ENCODE measurements at regions not wholly inside any gene's neighbourhood (a gene's known extent, or its start where the extent isn't known, plus 50 kb on each side); places are given as distances from the start of the nearest gene placed in this dataset.
"Not testable (repeated sequence)": the region's sequence is repeated elsewhere in the genome, so short reads cannot be mapped to it uniquely, and the experiment has no call there.

DNA sequence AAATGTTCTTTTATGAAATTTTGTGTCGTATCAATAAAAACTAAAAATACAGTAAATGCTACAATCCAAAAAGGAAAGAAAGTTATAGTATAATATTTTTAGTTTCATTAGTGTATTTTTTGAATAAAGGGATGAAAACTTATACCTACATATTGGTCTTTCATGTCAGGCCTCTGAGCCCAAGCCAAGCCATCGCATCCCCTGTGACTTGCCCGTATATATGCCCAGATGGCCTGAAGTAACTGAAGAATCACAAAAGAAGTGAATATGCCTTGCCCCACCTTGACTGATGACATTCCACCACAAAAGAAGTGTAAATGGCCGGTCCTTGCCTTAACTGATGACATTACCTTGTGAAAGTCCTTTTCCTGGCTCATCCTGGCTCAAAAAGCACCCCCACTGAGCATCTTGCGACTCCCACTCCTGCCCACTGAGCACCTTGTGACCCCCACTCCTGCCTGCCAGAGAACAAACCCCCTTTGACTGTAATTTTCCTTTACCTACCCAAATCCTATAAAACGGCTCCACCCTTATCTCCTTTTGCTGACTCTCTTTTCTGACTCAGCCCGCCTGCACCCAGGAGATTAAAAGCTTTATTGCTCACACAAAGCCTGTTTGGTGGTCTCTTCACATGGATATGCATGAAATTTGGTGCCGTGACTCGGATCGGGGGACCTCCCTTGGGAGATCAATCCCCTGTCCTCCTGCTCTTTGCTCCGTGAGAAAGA lies 108.2 kb upstream of the PELI1 start:
- not testable (repeated sequence) for DNase-seq

DNA sequence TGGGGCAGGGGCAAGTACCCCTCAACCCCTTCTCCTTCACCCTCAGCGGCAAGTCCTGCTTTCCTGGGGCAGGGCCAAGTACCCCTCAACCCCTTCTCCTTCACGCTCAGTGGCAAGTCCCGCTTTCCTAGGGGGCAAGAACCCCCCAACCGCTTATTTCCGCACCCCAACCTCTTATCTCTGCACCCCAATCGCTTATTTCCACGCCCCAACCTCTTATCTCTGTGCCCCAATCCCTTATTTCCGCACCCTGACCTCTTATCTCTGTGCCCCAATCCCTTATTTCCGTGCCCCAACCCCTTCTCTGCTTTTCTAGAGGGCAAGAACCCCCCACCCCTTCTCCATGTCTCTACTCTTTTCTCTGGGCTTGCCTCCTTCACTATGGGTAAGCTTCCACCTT lies 109.2 kb upstream of the PELI1 start:
- DNase-seq: not testable (repeated sequence)

DNA sequence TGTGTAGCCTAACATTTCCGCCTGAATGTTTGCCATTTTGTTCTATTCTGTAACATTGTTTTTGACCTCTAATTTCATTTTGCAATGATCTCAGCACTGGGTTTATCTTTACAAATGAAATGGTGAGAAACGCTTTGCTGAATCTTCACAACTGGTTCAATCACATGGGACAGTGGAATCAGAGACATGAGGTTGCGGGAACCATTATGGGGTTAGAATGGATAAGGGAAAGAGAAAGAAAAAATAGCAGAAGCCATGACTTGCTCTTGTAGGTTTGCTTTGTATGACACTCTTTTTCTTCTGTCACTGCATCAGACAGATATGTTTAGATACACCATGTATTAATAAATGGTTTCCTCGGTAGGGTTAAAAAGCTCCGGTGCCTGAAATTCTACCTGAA lies 114.3 kb upstream of the PELI1 start:
- no peak for DNase-seq

DNA sequence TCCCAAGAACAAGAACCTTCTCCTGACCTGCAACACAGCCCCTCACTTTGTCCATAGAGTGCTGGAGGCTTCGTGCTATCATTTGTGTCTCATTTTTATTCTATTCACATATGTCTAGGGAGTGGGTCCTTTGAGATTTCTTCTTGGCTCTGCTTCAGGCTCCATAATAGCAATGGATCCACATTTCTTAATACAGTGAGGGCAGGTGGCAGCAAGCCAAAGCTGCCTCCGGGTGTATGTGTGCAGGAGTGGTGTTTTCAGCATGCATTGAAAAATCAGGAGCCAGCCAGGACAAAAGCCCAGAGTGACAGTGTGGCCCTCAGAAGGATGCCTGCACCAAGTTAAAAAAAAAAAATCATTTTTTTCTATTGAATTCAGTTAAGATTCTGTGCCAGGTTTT lies 115.1 kb upstream of the PELI1 start:
- no peak for DNase-seq

DNA sequence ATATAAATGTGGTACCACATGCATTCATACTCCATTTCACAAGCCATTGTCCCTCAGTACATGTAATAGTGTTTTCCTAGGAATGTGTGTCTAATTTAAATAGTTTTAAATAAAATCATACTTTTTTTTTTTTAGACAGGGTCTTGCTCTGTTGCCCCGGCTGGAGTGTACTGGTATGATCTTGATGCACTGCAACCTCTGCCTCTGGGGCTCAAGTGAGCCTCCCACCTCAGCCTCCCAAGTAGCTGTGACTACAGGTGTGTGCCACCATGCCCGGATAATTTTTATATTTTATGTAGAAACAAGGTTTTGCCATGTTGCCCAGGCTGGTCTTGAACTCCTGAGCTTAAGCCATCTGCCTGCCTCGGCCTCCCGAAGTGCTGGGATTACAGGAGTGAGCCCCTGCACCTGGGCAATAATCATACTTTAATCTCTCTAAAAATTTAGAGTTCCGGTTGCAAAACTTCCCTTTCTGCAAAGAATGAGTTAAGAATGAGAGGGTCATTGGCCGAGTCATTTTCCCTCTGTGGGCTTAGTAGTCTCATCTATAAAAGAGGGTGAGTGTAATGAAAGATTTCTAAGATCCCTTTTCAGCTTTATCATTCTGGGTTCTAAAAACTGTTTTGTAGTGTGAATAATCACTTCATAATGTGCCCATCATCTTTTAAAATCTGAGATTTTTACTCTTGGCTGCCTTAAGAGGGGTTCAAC lies 116.0 kb upstream of the PELI1 start:
- DNase-seq: no peak

DNA sequence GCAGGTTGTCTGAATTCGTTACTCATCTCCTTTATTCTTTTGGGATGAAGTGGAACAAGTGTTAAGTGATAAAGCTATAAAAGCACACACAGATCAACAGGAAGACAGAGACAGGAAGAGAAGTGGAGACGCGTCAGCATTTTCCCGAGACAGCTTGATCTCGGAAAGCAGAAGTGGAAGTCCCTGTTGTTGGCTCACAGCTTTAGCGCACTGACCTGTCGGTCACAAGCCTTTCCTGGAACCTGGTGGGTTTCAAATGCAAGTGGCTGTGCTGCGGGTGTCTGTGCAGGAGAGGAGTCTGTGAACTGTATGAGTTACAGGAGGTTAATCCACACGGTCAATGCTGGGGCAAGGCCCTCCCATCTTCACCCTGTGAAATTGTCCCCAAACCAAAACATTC lies 116.6 kb upstream of the PELI1 start:
- peak; percentile 31 for DNase-seq

DNA sequence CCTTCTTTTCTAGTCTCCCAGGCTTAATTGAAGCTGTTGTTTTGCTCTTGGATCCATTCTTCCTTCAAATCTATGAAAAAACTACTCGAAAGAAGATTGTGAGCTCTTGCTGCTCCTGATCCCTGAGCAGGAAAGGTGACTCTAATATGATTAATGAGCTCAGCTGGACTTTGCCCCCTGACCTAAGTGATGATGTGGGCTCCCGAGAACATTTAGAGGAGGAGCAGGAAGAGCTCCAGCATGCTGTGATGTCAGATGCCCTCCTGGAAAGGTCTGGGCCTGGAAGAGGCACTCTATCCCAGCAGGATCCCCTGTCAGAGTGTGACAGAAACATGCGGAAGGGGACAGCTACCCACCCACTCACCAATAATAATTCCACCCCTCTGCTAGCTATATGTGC lies 117.9 kb upstream of the PELI1 start:
- no peak for DNase-seq

DNA sequence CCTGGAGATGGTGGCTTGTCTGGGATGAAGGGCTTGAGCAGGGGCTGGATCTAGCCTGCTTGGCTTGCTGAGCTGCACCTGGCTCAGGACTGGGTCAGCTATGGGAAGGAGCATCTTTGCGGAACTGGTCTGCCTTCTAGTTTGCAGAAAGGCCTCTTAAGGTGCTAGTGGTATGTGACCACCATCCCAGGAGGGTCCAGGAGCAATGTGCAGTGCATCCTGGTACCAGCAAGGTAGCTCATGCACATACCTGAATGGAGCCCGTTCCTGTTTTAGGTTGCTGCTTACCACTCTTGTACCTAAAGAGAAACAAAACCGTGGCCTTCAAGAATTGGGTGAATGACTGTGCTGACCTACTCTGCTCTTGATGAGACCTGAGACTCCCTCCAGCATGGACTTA lies 118.6 kb upstream of the PELI1 start:
- DNase-seq: no peak

DNA sequence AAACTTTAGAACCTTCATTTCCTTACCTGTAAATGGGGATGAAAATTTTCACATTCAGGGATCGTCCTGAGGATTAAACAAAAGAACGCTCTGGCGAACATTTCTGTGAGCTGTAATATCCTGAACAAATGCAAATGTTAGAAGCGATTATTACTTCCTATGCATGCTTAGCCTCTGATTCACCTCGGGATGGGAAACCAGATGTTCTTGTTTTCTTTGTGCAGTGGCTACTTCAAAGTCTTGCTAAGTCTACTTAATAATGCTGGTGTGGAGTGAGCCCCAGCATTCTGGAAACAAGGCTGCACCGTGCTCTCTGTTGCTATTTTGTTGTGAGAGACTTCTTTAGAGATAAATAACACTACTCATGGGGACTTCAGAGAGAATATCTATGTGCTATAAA lies 119.1 kb upstream of the PELI1 start:
- DNase-seq: no peak

DNA sequence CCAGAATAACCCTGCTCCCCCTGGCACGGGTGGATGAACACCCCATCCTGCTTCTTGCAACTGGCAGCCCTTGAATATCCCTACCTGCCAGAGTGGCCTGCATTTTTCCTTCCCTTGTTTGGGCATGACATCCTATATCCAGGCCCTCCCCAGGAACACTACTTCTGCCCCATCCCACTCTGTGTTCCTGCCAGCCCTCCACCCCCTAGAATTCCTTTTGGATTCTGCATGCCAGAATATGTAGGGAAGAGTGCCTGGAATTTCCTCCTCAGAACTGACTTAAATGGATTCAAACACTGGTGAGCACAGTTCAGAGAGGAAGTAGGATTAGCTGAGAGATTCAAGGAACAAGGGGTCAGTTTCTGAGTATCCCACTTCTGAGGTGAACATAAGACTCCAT lies 123.5 kb upstream of the PELI1 start:
- no peak for DNase-seq

DNA sequence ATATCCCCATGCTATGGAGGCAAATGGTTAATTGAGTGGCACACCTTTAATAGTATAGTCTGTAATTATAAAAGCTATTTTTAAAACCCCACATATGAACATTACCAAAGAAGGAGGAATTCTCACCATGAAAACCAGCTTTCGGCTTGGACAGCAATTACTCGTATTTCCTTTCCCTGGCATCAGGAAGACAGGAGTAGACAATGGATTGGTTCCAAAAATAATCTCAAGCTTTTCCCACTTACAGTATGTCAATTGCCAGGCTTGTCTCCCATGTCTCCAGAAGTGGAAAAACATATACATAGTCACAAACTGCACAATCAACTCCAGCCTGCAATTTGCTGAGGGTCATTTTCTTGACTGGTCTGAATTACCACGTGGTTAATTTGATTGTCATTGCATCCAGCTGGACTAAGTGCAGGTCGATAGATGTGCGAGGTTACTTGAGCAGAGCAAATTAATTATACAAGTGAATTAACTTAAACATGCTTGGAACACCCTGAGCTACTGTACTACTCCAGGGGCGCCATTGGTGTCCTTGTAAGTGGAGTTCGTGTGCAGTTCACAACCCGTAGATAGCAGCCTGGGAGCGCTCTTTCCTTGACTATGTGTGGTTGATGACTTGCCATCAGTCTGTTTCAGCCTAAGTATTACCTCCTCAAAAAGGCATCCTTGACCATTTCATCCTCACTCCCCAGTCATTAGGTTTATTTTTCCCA lies 124.3 kb upstream of the PELI1 start:
- no peak for DNase-seq

DNA sequence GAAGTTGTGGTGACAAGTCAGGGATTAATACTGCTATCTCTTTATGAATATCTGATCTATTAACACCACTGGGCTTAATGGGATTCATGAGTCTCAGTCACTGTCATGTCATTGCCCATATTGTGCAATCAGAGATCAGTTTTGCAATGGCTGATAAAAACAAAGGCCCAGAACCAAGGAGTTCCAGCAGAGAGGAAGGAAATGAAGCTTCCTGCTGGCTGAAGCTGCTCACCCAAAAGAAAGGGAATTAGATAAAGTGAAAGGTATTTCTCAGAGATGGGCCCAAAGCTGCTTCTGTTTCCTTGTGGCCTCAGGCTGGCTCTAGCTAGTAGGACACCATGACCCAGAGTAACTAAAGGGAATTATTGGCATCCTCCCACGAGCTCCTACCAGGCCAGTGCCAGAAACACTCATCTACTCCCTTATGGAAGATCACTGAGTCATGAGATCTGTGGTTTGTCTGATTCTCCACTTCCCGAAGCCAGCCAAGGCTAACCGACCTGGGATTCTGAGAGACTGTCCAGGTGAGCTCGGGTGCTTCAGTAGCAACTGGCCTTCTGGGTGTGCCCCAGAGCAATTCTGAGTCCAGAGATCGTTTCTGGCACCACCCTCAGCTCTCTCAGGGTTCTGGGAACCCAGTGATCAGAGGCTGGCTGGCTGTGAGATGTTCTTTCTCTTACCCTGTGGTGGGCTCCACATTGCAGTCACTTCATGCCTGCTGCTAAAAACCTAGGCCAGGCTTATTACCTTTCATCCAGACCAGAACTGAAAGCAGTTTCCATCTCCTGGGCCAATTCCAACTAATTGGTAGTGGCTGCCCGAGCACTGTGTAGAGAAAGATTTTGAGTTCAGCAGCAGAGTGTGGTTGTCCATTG lies 129.5 kb upstream of the PELI1 start:
- peak; percentile 43 for DNase-seq

DNA sequence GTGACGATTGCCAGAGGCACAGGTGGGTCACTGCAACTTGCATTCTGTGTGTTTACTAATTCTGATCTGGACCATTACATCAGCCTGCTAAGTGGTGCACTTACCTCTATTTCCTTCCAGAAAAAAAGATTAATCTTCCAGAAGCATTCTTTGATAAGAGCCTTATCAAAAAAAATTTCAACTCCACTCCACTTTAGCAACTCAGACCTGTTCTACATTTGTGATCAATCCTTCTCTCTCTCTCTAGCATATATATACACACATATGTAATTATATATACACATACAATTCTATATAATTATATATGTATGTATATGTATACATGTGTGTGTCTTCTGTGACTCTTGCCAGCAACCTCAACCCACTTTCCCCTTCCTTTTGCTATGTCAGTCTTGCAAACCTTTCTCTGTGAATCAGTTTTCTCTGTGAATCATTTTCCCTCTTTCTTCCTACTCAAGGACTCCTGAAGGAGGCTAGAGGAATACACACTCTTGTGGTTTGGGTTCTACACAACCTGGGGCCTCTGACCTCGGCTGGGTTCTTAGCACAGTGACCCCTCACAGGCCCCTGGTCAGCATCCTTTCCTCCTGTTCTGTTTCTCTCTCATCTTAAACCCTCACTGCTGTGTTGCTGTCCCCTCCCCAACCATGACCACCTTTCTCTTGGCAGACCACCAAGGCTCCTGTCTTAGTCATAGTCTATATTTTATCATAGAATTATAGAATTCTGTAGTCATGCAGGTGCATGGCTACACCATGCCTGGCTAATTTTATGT lies 130.4 kb upstream of the PELI1 start:
- no peak for DNase-seq

DNA sequence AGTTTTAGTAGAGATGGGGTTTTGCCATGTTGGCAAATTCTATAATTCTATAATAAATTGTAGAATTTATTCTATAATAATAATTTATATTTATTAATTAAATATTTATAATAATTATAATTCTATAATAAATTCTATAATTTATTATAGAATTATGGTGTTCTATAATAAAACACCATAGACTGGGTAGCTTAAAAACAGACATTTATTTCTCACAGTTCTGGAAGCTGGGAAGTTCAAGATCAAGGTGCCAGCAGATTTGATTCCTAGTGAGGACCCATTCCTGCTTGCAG lies 130.9 kb upstream of the PELI1 start:
- no peak for DNase-seq

DNA sequence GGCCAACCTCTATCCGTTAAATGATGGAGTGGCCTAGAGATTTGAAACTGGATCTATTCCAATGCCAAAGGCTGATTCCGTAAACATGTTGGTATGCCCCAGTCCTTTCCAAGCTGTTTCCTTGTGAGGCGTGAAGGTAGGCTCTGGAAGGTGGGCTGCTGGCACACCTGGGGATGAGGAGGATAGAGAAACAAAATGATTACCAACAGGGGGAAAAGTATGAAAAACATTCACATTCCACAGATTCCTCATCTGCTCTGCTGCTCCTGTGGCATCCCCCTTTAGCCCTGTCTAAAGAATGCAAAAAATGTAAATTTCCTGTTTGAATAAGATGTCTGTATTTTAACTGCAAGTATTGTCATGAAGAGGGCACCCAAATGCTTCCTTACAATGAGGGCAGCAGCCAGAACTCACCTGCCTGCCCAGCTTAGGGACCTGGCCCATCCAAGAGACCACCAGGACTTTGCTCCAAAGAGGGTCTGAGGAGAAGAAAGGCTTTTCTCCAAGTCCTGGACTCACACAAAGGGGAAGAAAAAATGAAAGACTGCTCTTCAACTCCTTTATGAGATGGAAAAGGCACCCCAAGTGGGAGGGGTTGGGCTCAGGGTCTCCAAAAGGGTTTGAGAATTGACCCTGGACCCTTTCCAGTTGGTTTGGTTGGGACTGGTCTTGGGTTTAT lies 132.3 kb upstream of the PELI1 start:
- no peak for DNase-seq

DNA sequence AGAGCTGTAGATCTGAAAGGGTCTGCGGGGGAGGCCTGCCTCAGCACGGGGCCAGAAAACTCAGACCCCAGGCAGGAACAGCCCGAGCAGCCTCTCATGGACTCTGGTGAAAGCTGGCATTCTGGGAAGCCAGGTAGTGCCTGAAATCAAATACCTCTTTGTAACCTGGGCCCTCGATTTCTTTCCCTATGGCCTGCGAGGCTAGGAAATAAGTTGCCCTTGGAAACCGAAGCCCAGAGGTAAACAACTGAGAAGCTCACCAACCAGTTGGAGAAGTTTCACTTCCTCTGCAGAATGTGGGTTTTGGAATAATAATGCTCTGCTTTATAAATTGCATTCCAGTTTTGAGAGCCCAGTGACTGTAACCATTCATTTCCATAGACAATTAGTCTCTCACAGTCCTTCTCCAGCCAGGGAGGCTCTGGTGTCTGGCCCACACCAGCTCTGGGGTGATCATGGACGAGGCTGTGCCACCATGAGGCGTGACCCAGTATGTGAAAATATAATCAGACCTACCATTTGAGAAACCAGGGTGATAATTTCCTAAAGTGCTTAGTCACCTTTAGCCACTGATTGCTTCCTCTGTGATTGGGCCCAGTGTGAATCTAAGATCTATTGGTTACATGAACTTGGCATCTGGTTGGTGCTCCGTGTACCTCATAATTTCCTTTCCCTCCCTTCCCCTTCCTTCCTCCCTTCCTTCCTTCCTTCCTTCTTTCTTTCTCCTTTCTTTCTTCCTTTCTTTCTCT lies 133.1 kb upstream of the PELI1 start:
- peak; percentile 28 for DNase-seq

DNA sequence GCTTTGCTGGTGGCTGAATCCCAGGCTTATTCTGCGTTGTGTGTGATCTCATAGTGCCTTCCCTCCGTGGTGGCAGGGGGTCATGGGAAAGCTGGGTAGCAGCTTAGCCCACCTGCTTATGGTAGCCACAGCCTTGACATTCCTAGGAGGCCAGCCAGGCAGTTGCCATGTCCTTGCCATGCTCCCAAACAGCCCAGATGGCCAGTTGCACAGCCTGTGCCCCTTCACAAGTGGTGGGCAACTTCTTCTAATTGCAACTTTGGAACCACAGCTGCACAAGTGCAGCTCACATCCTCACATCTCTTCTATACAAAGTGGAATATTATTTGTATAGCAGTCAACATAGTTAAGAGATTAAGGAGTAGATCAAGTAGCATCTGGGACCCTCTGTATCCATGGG lies 136.6 kb upstream of the PELI1 start:
- not testable (repeated sequence) for DNase-seq

DNA sequence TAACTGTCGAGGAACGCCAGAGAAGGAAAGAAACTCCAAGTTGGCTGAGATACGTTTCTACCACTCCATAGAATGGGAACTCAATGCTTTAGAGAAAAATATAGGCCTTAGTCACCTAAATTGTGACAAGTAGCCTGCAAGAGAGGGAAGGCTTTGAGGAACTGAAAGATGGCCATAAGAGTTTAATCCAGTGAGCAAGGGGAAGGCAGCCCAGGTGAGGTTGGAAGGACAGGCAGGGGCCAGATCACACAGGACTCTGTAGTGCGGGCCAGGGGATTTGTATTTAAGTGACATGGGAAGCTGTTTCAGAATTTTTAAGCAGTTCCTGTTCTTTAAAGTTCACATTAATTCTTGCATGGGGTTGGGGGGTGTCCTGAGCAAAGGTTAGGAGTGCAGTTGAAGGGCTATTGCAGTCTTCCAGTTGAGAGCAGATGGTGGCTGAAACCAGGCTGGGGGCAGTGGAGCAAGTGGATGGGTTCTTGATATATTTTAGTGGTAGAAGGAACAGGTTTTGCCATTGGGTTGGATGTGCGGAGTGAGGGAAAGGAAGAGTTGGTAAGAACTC lies 138.9 kb upstream of the PELI1 start:
- no peak for DNase-seq

DNA sequence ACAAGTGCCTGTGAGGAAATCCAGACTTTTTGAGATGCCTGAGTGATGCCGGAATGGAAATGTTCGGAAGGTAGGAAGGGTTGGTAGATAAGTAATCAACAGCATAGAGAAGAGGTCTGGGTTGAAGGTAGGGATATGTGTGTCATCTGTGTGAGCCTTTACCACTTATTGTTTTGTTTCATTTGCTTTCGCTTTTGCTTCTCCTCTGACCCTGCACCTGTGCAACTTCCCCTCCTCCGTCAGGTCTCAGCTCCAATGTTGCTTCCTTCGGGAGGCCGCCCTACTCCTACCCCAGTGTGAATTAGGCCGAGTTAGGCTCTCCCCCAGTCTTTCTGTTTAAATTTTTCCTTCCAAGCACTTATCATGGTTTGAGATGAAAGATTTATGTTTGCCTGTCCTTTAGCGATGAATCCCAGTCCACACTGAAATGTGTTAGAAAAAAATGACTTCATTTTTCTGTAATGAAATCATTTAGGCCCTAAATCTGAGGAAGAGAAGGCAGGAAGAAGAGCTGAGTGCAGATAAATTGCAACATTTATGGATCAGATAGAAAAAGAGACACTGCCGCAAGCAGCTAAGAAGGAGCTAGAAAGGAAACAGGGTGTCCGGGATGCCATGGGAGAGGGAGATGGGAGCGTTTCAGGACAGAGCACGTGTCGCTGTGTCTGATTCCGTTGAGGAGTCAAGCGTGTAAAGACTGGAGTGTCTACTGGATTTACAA lies 139.6 kb upstream of the PELI1 start:
- no peak for DNase-seq

DNA sequence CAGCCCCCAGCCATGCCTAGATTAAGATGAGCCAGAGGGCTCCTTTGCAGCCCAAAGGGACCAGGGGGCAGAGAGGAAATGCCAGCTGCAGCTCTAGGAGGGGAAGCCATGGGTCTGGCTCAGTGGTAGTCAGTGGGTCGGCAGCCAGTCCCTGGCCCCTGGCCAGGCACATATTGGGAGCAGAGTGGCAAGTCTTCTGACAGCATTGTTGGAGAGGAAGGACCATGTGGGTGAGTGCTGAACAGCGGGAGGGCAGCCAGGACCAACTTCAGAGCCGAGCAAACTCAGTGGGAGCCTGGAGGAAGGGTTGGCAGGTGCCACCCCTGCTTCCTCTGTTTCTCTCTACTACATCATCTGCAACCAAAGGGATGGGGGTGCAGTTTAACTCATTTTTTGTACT lies 140.5 kb upstream of the PELI1 start:
- peak; percentile 60 for DNase-seq

All from midbrain (tissue), 1 donor.